NCI-H2107 (cell line): ENCODE measurements at regions not wholly inside any gene's neighbourhood (a gene's known extent, or its start where the extent isn't known, plus 50 kb on each side); places are given as distances from the start of the nearest gene placed in this dataset.

Experiments used
- DNase-seq: peaks from one replicate; lab custom pipeline; 2025; lab: John Stamatoyannopoulos, UW

GRCh38 chr4:19992471-19993093, 259.1 kb upstream of the SLIT2 start:
- no peak for DNase-seq

- DNase-seq: no peak
These were observed 264.0 kb upstream of the SLIT2 start for GRCh38 chr4:19987746-19988145.

GRCh38 chr4:19983072-19983471, 268.6 kb upstream of the SLIT2 start:
- no peak for DNase-seq

GRCh38 chr4:19982556-19982955, 269.1 kb upstream of the SLIT2 start:
- DNase-seq: no peak

- no peak for DNase-seq
These were observed 279.9 kb upstream of the SLIT2 start for GRCh38 chr4:19971829-19972228.

GRCh38 chr4:19969492-19969891, 282.2 kb upstream of the SLIT2 start:
- no peak for DNase-seq

GRCh38 chr4:19961091-19961490, 290.6 kb upstream of the SLIT2 start:
- no peak for DNase-seq

- DNase-seq: no peak
These were observed 292.9 kb upstream of the SLIT2 start for GRCh38 chr4:19958848-19959247.

- no peak for DNase-seq
These were observed 304.4 kb upstream of the SLIT2 start for GRCh38 chr4:19947349-19947748.

- no peak for DNase-seq
These were observed 305.7 kb upstream of the SLIT2 start for GRCh38 chr4:19945979-19946380.

GRCh38 chr4:19945501-19945900, 306.2 kb upstream of the SLIT2 start:
- DNase-seq: no peak

GRCh38 chr4:19944806-19945205, 306.9 kb upstream of the SLIT2 start:
- no peak for DNase-seq

- no peak for DNase-seq
These were observed 307.5 kb upstream of the SLIT2 start for GRCh38 chr4:19944251-19944650.

GRCh38 chr4:19941434-19941833, 310.3 kb upstream of the SLIT2 start:
- DNase-seq: no peak

- no peak for DNase-seq
These were observed 310.8 kb upstream of the SLIT2 start for GRCh38 chr4:19940861-19941260.

GRCh38 chr4:19936476-19936875, 315.2 kb upstream of the SLIT2 start:
- DNase-seq: no peak

- no peak for DNase-seq
These were observed 321.0 kb upstream of the SLIT2 start for GRCh38 chr4:19930742-19931141.

- no peak for DNase-seq
These were observed 324.3 kb upstream of the SLIT2 start for GRCh38 chr4:19927381-19927780.

GRCh38 chr4:19925516-19925915, 326.2 kb upstream of the SLIT2 start:
- no peak for DNase-seq

GRCh38 chr4:19924761-19925160, 326.9 kb upstream of the SLIT2 start:
- DNase-seq: no peak

- no peak for DNase-seq
These were observed 336.4 kb upstream of the SLIT2 start for GRCh38 chr4:19915276-19915675.

- no peak for DNase-seq
These were observed 338.1 kb upstream of the SLIT2 start for GRCh38 chr4:19913650-19914049.

GRCh38 chr4:19910861-19911525, 340.7 kb upstream of the SLIT2 start:
- no peak for DNase-seq

- DNase-seq: no peak
These were observed 346.7 kb upstream of the SLIT2 start for GRCh38 chr4:19905024-19905423.
